ENCODE measurements at regions not wholly inside any gene's neighbourhood (a gene's known extent, or its start where the extent isn't known, plus 50 kb on each side); places are given as distances from the start of the nearest gene placed in this dataset.

- ChIA-PET CTCF (ENCODE audit: low intra/inter-chr PET ratio) (no interaction called here), POLR2A (no interaction called here)
- FAIRE-seq (no peak), ATAC-seq (no peak), DNase-seq (ENCODE audit: extremely low read depth in 1 of 4, low spot score in 3 of 4) (no peak)
- Histone ChIP-seq H3K36me3 (ENCODE audit: control insufficient read depth, insufficient read depth, low read length) (no peaks in the 10 kb centered on the region), H2AFZ (ENCODE audit: low read depth, low read length) (no peak overlapping the region), H3K4me1 (replicated peaks in 1 of 2; ENCODE audit: control insufficient read depth in 2 of 2, insufficient read depth in 2 of 2, low read length in 2 of 2) (no peaks in the 10 kb centered on the region), H3K4me2 (ENCODE audit: insufficient read depth, low read length) (no peak overlapping the region), H3K27ac (ENCODE audit: extremely low read depth, low read depth, low read length) (no peak overlapping the region), H3K9me1 (ENCODE audit: control insufficient read depth, insufficient read depth, low read length) (no peaks in the 10 kb centered on the region), H3K9me3 (replicated peaks; ENCODE audit: control insufficient read depth, insufficient read depth, low read depth, low read length) (no peaks in the 10 kb centered on the region), H3K27me3 (ENCODE audit: control insufficient read depth in 2 of 2, insufficient read depth in 2 of 2, low read length in 2 of 2) (no peaks in the 10 kb centered on the region), H4K20me1 (replicated peaks; ENCODE audit: control insufficient read depth, insufficient read depth, low read length) (no peaks in the 10 kb centered on the region), H3K4me3 (no peak overlapping the region), H3K79me2 (ENCODE audit: control insufficient read depth, insufficient read depth, low read length) (no peaks in the 10 kb centered on the region), H3K9ac (ENCODE audit: insufficient read depth in 1 of 2, low read depth in 2 of 2, low read length in 2 of 2) (no peak overlapping the region)
- no TSS peak for BruUV-seq (replicated peaks)
- TF ChIP-seq GTF2F1 (IDR thresholded peaks at IDR 0.05; ENCODE audit: low read depth, low read length) (no peak), SMARCA4 (IDR thresholded peaks at IDR 0.05) (no peak), BRF2 (IDR thresholded peaks at IDR 0.05; ENCODE audit: borderline replicate concordance, insufficient read depth, insufficient read length) (no peak), ZNF75A (CRISPR knock-in tag; IDR thresholded peaks at IDR 0.05) (no peak), TOE1 (IDR thresholded peaks at IDR 0.05; ENCODE audit: borderline replicate concordance) (no peak), TOE1 (CRISPR knock-in tag; IDR thresholded peaks at IDR 0.05; ENCODE audit: borderline replicate concordance, low read depth) (no peak), HLTF (IDR thresholded peaks at IDR 0.05) (no peak), CTBP1 (IDR thresholded peaks at IDR 0.05; ENCODE audit: borderline replicate concordance) (no peak), ARID2 (IDR thresholded peaks at IDR 0.05) (no peak), PHF21A (IDR thresholded peaks at IDR 0.05; ENCODE audit: borderline replicate concordance, low read depth) (no peak), TCFL5 (CRISPR knock-in tag; conservative IDR thresholded peaks at IDR 0.05) (no peak), CBX8 (IDR thresholded peaks at IDR 0.05; ENCODE audit: borderline replicate concordance, extremely low read depth, low read depth, low read length, poor library complexity, severe bottlenecking) (no peak), NUFIP1 (IDR thresholded peaks at IDR 0.05; ENCODE audit: partially characterized antibody) (no peak), SREBF1 (IDR thresholded peaks at IDR 0.05; ENCODE audit: borderline replicate concordance, low read depth, low read length) (no peak), ATF7 (IDR thresholded peaks at IDR 0.05) (no peak)
- intact Hi-C loops (cut with micrococcal nuclease) (no loop called here), in situ Hi-C loops (cut with MboI) (no loop called here)
- WGBS (ENCODE audit: insufficient coverage, low coverage, missing lambda C conversion rate): 0% methylated on average over 3 of the region's 4 CpGs
Measured at GRCh38 chr9:79806086-79806485, 234.3 kb downstream of the TLE4 start.
